PFSK-1 (cell line): ENCODE measurements at regions not wholly inside any gene's neighbourhood (a gene's known extent, or its start where the extent isn't known, plus 50 kb on each side); places are given as distances from the start of the nearest gene placed in this dataset.

Experiments
- POLR2AphosphoS5 ChIP-seq: IDR thresholded peaks from 2 replicates; pipeline ENCODE4 v1.6.1; 2012; ENCODE audit warnings: low read depth, mild to moderate bottlenecking, control low read depth, low read length, moderate library complexity
- REST ChIP-seq, 2 experiments: IDR thresholded peaks; 2 replicates each; pipeline versions ENCODE4 v1.6.1 to v1.8.0; 2011 to 2012; ENCODE audit warnings: low read depth in 2 of 2, low read length in 2 of 2, control low read depth in 1 of 2, inconsistent platforms in 1 of 2, mild to moderate bottlenecking in 1 of 2, moderate library complexity in 1 of 2; ENCODE audit not compliant: insufficient read depth in 1 of 2
- SIN3A ChIP-seq: IDR thresholded peaks from 2 replicates; pipeline ENCODE4 v1.6.1; 2012; ENCODE audit warnings: mild to moderate bottlenecking, low read length, moderate library complexity, borderline replicate concordance; ENCODE audit not compliant: insufficient read depth
- TAF1 ChIP-seq: IDR thresholded peaks from 2 replicates; pipeline ENCODE4 v1.6.1; 2012; ENCODE audit warnings: low read length, control low read depth, borderline replicate concordance; ENCODE audit not compliant: insufficient read depth

- TF ChIP-seq POLR2AphosphoS5 (no peak), TAF1 (no peak), REST (IDR thresholded peaks at IDR 0.05; ENCODE audit: insufficient read depth in 1 of 2, low read depth in 2 of 2, low read length in 2 of 2) (no peak), SIN3A (no peak)
These were observed 629.8 kb upstream of the SEMA6A start for GRCh38 chr5:117204404-117204803.
